ENCODE measurements at regions not wholly inside any gene's neighbourhood (a gene's known extent, or its start where the extent isn't known, plus 50 kb on each side); places are given as distances from the start of the nearest gene placed in this dataset.

DNA sequence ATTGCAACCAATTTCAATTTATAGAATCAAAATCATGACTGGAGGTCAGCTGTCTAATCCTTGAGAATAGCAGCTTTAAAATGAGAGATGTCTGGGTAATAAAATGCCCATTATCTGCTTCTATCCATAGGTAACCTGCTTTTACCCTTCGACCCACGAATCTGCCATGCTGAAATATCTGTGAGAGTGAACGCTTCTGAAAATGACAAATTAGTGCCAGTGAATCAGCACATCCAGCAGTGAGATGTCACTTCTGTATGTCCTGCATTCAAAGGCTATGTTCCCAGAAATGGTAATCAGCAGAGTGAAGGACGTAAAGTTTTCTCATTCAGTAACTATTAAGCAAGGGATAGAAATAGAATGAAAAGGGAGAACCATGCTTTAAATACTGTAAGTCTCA lies 532.4 kb upstream of the ITGA1 start:
- TF ChIP-seq, protein P1, sequence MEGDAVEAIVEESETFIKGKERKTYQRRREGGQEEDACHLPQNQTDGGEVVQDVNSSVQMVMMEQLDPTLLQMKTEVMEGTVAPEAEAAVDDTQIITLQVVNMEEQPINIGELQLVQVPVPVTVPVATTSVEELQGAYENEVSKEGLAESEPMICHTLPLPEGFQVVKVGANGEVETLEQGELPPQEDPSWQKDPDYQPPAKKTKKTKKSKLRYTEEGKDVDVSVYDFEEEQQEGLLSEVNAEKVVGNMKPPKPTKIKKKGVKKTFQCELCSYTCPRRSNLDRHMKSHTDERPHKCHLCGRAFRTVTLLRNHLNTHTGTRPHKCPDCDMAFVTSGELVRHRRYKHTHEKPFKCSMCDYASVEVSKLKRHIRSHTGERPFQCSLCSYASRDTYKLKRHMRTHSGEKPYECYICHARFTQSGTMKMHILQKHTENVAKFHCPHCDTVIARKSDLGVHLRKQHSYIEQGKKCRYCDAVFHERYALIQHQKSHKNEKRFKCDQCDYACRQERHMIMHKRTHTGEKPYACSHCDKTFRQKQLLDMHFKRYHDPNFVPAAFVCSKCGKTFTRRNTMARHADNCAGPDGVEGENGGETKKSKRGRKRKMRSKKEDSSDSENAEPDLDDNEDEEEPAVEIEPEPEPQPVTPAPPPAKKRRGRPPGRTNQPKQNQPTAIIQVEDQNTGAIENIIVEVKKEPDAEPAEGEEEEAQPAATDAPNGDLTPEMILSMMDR (IDR thresholded peaks at IDR 0.05; ENCODE audit: insufficient read depth, low read length, missing control alignments) = no peak

DNA sequence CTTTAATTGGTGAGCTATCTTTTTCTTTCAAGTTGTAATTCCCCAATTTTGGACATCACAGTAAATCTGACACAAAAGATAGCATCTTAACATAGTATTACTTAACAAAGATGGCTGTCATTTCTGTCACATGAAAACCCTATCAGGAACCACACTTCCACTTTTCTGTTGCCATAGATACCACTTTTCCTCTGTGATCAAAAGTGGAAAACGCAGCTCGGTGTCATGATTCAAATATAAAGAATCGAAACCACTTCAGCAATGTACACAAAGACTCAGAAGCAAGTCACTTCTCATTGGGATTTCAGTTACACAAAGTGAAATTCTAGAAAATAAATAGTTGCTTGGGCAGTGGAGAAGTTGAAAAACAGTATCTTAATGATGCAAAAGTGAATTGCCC lies 524.9 kb upstream of the ITGA1 start:
- H3K4me3 ChIP-seq (ENCODE audit: low read depth, low read length) = no peak overlapping the region
- DNase-seq (ENCODE audit: low read depth, low spot score) = no peak
- ChIA-PET CTCF (no interaction called here), POLR2A (no interaction called here)
- TF ChIP-seq, protein P1 (IDR thresholded peaks at IDR 0.05; ENCODE audit: insufficient read depth, low read length, missing control alignments) = no peak

More for the DNA sequence above, 532.4 kb upstream of the ITGA1 start:
- H3K4me3 ChIP-seq (ENCODE audit: low read depth, low read length) = no peak overlapping the region
- ChIA-PET CTCF (no interaction called here), POLR2A (no interaction called here)
- DNase-seq (ENCODE audit: low read depth, low spot score) = no peak

DNA sequence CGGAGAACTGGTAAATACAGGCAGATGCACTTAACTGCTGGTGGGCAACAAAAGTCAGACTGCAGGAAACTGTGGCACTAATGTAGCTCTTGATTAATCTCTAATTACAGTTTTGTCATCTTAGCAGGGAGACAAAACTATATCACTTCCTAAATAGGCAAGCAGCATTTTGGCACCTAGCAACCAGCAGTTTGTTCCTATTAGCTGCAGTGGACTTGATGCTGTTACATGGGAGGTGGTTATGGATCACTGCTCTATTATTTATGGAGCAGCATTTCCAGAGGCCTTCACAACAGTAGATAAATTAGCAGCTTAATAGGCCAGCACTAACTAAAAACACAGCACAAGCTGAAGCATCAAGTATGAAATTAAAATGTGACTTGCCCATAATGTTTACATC lies 518.3 kb upstream of the ITGA1 start:
- ChIA-PET POLR2A (no interaction called here), CTCF (no interaction called here)
- TF ChIP-seq, protein P1 (IDR thresholded peaks at IDR 0.05; ENCODE audit: insufficient read depth, low read length, missing control alignments) = no peak
- H3K4me3 ChIP-seq (ENCODE audit: low read depth, low read length) = no peak overlapping the region
- DNase-seq (ENCODE audit: low read depth, low spot score) = no peak

DNA sequence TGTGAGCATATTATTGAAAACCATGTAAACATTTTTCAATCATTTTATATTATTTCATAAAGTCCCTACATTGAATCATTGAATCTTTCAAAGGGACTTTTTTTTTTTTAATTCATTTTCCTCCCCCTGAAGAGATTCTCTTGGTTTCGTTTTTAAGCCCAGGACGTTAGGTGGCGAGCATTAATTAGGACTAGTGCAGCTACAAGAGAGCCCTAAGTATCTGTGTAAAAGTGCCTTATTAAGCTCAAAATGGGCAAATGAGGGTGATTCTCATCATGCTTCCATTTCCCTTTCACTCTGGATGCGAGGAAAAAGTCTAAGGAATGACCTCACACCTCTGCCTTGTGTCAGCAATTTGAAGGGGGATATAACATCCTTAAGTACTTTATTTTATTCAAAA lies 517.9 kb upstream of the ITGA1 start:
- TF ChIP-seq, protein P1 (IDR thresholded peaks at IDR 0.05; ENCODE audit: insufficient read depth, low read length, missing control alignments) = no peak
- no peak for DNase-seq (ENCODE audit: low read depth, low spot score)
- ChIA-PET CTCF (no interaction called here), POLR2A (no interaction called here)
- no peak overlapping the region for H3K4me3 ChIP-seq (ENCODE audit: low read depth, low read length)

DNA sequence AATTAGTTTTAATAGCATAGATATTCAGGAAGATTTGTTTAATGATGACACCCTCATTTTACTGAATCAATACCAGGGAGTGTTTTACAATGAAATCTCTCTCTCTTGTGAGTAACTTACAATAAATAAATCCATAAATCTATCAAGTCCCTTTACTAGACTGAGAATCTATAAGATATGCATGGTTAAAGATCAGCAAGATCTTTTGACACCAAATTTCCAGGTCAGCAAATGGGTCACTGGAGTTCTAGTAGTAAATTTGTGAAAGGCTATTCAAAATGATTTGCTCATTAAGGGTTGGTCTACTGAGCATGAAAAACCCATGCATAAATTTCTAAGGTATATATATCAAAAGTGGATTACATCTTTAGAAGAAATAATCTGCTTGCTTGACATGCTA lies 512.1 kb upstream of the ITGA1 start:
- POLR2A ChIA-PET = no interaction called here
- no peak overlapping the region for H3K4me3 ChIP-seq (ENCODE audit: low read depth, low read length)
- TF ChIP-seq, protein P1 (IDR thresholded peaks at IDR 0.05; ENCODE audit: insufficient read depth, low read length, missing control alignments) = no peak
- DNase-seq (ENCODE audit: low read depth, low spot score) = no peak
- CTCF ChIA-PET = no interaction called here

DNA sequence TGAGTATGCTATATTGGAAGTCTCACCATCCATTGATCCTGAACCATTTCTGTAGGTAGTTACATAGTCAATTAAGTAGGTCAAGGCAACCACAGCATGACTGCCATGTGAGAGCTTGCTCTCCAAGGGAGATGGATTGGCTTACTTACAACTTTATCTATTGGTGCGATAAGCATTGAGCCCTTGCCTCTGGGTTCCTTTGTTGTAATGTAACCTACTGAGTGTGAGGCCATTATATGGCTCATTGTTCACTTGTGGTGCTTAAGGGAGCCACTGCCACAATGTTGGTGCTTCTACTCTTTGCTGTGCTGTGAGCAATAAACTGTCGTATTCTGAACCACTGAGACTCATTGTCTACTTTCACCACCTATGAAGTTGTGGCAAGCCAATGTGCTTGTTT lies 510.6 kb upstream of the ITGA1 start:
- TF ChIP-seq, protein P1 (IDR thresholded peaks at IDR 0.05; ENCODE audit: insufficient read depth, low read length, missing control alignments) = no peak
- POLR2A ChIA-PET = no interaction called here
- H3K4me3 ChIP-seq (ENCODE audit: low read depth, low read length) = no peak overlapping the region
- CTCF ChIA-PET = no interaction called here
- no peak for DNase-seq (ENCODE audit: low read depth, low spot score)
